ENCODE measurements at regions not wholly inside any gene's neighbourhood (a gene's known extent, or its start where the extent isn't known, plus 50 kb on each side); places are given as distances from the start of the nearest gene placed in this dataset.
"Not testable (repeated sequence)": the region's sequence is repeated elsewhere in the genome, so short reads cannot be mapped to it uniquely, and the experiment has no call there.

DNA sequence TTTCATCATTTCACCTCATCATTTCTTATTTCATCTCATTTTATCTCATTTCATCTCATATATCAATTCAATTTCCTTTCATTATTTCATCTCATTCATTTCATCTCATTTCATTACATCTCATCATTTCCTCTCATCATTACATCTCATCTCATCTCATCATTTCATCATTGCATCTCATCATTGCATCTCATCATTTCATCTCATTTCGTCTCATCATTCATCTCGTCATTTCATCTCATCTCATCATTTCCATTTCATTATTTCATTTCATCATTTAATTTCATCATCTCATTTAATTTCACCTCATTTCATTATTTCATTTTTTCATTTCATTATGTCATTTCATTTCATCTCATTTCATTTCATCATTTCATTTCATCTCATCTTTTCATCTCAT, 168.5 kb upstream of the FAM72C start:
- POLR2A ChIA-PET; DNase-seq (ENCODE audit: extremely low spot score); CTCF ChIA-PET: not testable (repeated sequence)

GRCh38 chr1:144105006-144105405, 133.2 kb upstream of the FAM72C start:
- CTCF ChIA-PET; DNase-seq (ENCODE audit: extremely low spot score); POLR2A ChIA-PET: not testable (repeated sequence)

DNA sequence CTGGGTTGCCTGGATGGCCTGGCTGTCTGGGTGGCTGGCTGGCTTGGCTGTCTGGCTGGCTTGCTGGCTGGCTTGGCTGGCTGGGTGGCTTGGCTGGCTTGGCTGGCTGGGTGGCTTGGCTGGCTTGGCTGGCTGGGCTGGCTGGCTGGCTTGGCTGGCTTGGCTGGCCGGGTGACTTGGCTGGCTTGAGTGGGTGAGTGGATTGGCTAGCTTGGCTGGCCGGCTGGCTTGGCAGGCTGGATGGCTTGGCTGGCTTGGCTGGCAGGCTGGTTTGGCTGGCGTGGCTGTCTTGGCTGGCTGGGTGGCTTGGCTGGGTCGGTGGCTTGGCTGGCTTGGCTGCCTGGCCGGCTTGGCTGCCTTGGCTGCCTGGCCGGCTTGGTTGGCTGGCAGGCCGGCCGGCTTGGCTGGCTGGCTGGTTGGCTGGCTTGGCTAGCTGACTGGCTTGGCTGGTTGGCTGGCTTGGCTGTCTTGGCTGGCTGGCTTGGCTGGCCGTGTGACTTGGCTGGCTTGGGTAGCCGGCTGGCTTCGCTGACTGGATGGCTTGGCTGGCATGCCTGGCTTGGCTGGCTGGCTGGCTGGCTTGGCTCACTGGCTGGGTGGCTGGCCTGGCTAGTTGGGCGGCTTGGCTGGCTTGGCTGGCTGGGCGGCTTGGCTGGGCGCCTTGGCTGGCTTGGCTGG, 132.4 kb upstream of the FAM72C start:
- peak; percentile 34 for DNase-seq (ENCODE audit: extremely low spot score)
- POLR2A ChIA-PET: not testable (repeated sequence)

DNA sequence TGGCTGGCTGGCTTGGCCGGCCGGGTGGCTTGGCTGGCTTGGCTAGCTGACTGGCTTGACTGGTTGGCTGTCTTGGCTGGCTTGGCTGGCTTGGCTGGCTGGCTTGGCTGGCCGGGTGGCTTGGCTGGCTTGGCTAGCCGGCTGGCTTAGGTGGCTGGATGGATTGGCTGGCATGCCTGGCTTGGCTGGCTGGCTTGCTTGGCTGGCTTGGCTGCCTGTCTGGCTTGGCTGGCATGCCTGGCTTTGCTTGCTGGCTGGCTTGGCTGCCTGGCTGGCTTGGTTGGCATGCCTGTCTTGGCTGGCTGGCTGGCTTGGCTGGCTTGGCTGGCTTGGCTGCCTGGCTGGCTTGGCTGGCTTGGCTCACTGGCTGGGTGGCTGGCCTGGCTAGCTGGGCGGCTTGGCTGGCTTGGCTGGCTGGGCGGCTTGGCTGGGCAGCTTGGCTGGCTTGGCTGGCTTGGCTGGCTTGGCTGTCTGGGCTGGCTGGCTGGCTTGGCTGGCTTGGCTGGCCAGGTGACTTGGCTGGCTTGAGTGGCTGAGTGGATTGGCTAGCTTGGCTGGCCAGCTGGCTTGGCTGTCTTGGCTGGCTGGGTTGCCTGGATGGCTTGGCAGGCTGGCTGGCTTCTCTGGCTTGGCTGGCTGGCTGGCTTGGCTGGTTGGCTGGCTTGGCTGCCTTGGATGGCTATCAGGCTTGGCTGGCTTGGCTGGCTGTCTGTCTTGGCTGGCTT, 131.5 kb upstream of the FAM72C start:
- POLR2A ChIA-PET; CTCF ChIA-PET; DNase-seq (ENCODE audit: extremely low spot score): not testable (repeated sequence)

More for the DNA sequence above, 132.4 kb upstream of the FAM72C start:
- CTCF ChIA-PET: not testable (repeated sequence)

GRCh38 chr1:144102046-144102745, 130.4 kb upstream of the FAM72C start:
- POLR2A ChIA-PET; DNase-seq (ENCODE audit: extremely low spot score): not testable (repeated sequence)

DNA sequence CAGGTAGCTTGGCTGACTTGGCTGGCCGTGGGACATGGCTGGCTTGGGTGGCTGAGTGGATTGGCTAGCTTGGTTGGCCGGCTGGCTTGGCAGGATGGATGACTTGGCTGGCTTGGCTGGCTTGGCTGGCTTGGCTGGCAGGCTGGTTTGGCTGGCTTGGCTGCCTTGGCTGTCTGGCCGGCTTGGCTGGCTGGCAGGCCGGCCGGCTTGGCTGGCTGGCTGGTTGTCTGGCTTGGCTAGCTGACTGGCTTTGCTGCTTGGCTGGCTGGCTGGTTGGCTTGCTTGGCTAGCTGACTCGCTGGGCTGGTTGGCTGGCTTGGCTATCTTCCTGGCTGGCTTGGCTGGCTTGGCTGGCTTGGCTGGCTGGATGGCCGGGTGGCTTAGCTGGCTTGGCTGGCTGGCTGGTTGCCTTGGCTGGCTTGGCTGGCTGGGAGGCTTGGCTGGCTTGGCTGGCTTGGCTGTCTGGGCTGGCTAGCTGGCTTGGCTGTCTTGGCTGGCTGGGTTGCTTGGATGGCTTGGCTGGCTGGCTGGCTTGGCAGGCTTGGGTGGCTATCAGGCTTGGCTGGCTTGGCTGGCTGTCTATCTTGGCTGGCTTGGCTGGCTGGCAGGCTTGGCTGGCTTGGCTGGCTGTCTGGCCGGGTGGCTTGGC, 129.7 kb upstream of the FAM72C start:
- no peak for DNase-seq (ENCODE audit: extremely low spot score)
- POLR2A ChIA-PET: no interaction called here
- CTCF ChIA-PET: no interaction called here
- TF ChIP-seq, protein P1, sequence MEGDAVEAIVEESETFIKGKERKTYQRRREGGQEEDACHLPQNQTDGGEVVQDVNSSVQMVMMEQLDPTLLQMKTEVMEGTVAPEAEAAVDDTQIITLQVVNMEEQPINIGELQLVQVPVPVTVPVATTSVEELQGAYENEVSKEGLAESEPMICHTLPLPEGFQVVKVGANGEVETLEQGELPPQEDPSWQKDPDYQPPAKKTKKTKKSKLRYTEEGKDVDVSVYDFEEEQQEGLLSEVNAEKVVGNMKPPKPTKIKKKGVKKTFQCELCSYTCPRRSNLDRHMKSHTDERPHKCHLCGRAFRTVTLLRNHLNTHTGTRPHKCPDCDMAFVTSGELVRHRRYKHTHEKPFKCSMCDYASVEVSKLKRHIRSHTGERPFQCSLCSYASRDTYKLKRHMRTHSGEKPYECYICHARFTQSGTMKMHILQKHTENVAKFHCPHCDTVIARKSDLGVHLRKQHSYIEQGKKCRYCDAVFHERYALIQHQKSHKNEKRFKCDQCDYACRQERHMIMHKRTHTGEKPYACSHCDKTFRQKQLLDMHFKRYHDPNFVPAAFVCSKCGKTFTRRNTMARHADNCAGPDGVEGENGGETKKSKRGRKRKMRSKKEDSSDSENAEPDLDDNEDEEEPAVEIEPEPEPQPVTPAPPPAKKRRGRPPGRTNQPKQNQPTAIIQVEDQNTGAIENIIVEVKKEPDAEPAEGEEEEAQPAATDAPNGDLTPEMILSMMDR (IDR thresholded peaks at IDR 0.05; ENCODE audit: control extremely low read depth, extremely low read depth, low read depth, missing control alignments): no peak

More at GRCh38 chr1:144102046-144102745, 130.4 kb upstream of the FAM72C start:
- CTCF ChIA-PET: not testable (repeated sequence)

DNA sequence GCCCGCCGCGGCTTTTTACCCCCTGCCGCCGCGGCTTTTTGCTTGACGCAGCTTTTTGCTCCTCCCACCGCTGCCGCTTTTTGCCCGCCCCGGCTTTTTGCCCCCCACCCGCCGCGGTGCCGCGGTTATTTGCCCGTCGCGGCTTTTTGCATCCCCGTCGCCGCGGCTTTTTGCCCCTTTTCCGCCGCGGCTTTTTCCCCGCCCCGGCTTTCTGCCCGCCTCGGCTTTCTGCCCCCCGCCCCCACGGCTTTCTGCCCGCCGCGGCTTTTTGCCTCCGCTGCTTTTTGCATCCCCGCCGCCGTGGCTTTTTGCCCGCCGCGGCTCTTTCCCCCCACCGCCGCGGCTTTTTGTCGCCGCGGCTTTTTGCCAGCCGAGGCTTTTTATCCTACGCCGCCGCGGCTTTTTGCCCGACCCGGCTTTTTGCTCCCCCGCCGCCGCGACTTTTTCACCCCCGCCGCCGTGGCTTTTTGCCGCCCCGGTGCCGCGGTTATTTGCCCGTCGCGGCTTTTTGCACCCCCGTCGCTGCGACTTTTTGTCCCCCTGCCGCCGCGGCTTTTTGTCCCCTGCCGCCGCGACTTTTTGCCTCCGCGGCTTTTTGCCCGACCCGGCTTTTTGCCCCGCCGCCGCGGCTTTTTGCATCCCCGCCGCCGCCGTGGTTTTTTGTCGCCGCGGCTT, 105.5 kb upstream of the FAM72C start:
- DNase-seq (ENCODE audit: extremely low spot score); POLR2A ChIA-PET; CTCF ChIA-PET: not testable (repeated sequence)

- POLR2A ChIA-PET; DNase-seq (ENCODE audit: extremely low spot score); CTCF ChIA-PET: not testable (repeated sequence)
Observed at GRCh38 chr1:144076646-144077045, 104.9 kb upstream of the FAM72C start.

GRCh38 chr1:144070394-144071053, 98.7 kb upstream of the FAM72C start:
- CTCF ChIA-PET; DNase-seq (ENCODE audit: extremely low spot score); POLR2A ChIA-PET: not testable (repeated sequence)

- POLR2A ChIA-PET; DNase-seq (ENCODE audit: extremely low spot score); CTCF ChIA-PET: not testable (repeated sequence)
Observed at GRCh38 chr1:144067042-144067441, 95.3 kb upstream of the FAM72C start.

GRCh38 chr1:144066071-144066813, 94.5 kb upstream of the FAM72C start:
- DNase-seq (ENCODE audit: extremely low spot score); CTCF ChIA-PET; POLR2A ChIA-PET: not testable (repeated sequence)

GRCh38 chr1:144065299-144066060, 93.7 kb upstream of the FAM72C start:
- DNase-seq (ENCODE audit: extremely low spot score); POLR2A ChIA-PET: not testable (repeated sequence)

DNA sequence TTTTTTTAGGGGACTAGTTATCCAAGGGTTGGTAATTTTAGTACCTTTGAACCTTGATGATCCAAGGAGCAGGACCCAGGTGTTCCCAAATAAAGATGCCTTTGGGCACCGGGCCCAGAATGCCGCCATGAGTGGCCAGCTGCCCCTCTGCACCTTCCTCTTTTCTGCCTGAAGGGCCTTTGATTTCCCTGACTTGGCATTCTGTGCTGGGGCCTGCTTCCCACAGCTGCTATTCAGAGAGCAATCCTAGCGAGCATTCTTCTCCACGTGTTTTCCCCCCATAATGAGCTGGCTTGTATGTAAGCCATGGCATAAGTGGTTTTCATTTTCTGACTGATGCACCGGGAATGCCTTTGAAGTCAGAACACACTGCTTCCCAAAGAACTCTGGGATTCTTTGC, 77.6 kb upstream of the FAM72C start:
- DNase-seq (ENCODE audit: extremely low spot score); POLR2A ChIA-PET; CTCF ChIA-PET: not testable (repeated sequence)

More at GRCh38 chr1:144065299-144066060, 93.7 kb upstream of the FAM72C start:
- CTCF ChIA-PET: not testable (repeated sequence)

- CTCF ChIA-PET; POLR2A ChIA-PET; DNase-seq (ENCODE audit: extremely low spot score): not testable (repeated sequence)
Observed at GRCh38 chr1:144046645-144047044, 74.9 kb upstream of the FAM72C start.

Data from GM10248 (cell line).